NB4 (cell line): ENCODE measurements at regions not wholly inside any gene's neighbourhood (a gene's known extent, or its start where the extent isn't known, plus 50 kb on each side); places are given as distances from the start of the nearest gene placed in this dataset.

Source experiments
- DNase-seq: peaks from one replicate; pipeline ENCODE4 v3.0.0; 2010; ENCODE audit warnings: low read depth
- H3K4me3 ChIP-seq: one replicate; pipeline ENCODE4 v1.5.1; 2011; ENCODE audit warnings: mild to moderate bottlenecking, low read depth, low read length, moderate library complexity
- MYC ChIP-seq: IDR thresholded peaks from 2 replicates; pipeline ENCODE4 v1.6.1; 2011; ENCODE audit warnings: low read depth, low read length
- POLR2A ChIP-seq: IDR thresholded peaks from 2 replicates; pipeline ENCODE4 v1.6.1; 2011; ENCODE audit warnings: mild to moderate bottlenecking; ENCODE audit not compliant: insufficient read length; ENCODE audit errors: extremely low read depth
- TF ChIP-seq, protein P1 (sequence below): IDR thresholded peaks from one replicate; pipeline ENCODE4 v1.5.1; 2012; ENCODE audit warnings: low read depth, low read length
- TF ChIP-seq, protein P2 (sequence below): IDR thresholded peaks from 2 replicates; pipeline ENCODE4 v1.6.1; 2011; ENCODE audit warnings: low read depth, low read length

DNA sequence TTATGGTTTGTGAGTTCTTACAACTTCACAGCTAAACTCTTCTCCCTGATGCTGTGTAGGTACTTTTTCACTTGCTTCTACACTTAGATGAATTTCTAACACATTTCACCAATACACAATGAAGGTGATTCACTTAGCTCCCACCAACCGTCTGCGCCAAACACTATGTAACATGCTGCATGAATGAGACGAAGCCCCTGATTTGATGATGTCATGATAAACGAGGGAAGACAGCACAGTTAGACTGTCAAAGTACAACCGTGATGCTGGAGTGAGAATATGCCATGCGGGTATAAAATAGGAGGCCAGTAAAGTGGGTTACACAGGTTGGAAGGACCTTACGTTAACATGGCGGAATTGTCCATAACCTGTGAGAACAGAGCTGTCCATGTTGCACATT lies 100.8 kb downstream of the KCNA4 start:
- DNase-seq, result no peak
- no peak overlapping the region for H3K4me3 ChIP-seq
- TF ChIP-seq POLR2A, result no peak
- TF ChIP-seq MYC, result no peak
- TF ChIP-seq, protein P1, sequence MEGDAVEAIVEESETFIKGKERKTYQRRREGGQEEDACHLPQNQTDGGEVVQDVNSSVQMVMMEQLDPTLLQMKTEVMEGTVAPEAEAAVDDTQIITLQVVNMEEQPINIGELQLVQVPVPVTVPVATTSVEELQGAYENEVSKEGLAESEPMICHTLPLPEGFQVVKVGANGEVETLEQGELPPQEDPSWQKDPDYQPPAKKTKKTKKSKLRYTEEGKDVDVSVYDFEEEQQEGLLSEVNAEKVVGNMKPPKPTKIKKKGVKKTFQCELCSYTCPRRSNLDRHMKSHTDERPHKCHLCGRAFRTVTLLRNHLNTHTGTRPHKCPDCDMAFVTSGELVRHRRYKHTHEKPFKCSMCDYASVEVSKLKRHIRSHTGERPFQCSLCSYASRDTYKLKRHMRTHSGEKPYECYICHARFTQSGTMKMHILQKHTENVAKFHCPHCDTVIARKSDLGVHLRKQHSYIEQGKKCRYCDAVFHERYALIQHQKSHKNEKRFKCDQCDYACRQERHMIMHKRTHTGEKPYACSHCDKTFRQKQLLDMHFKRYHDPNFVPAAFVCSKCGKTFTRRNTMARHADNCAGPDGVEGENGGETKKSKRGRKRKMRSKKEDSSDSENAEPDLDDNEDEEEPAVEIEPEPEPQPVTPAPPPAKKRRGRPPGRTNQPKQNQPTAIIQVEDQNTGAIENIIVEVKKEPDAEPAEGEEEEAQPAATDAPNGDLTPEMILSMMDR, result no peak
- TF ChIP-seq, protein P2, sequence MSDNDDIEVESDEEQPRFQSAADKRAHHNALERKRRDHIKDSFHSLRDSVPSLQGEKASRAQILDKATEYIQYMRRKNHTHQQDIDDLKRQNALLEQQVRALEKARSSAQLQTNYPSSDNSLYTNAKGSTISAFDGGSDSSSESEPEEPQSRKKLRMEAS, result no peak

DNA sequence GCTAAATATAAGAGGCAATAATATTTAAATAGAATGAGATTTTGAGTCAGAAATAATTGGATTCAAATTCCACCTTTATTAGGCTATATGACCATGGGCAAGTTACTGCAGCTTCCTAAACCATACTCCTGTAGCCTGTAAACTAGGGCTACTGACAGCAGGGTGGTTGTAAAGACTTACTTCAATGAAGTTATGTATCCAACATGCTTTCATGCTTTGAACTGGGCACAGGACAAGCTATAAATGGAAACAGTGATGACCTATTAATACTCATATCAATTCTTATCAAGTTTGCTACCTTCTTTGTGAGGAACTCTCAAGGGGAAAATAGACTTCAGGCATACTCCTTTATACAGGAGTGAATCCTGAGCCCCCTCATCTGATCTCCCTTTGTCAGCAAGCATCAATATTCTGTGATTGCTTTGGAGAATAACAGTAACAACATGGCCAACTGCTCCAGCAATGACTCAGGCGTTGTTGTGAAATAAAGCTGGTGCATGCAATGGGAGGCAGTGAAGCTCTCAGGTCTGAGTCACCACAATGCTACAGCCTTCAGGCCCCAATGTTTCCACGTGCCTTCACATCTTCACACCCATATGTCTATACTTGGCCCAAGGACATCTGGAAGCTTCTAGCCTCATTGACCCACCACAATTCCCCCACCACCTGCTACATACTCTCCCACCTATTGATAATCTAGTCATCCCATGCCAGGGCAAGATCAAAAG lies 102.5 kb downstream of the KCNA4 start:
- peak; percentile 21 for DNase-seq
- H3K4me3 ChIP-seq, result no peak overlapping the region
- no peak for TF ChIP-seq POLR2A
- no peak for TF ChIP-seq MYC
- TF ChIP-seq, protein P1, result no peak
- TF ChIP-seq, protein P2, result no peak

DNA sequence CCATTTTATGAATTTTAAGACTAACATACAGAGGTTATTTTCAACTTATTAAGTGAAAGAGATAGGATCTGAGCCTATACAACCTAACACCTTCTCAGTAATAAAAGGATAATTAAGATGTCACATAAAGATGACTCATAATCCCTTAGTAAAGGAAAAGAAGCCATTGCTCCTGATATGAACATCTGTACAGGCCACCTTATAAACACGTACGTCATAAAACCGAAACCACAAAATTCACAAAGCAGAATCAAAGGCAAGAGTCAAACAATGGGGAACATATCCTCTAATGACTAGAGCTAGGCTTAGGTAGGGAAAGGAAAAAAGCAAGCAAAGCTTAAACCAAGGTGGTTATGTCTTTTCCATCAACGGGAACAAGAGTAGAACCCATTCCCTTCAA lies 103.5 kb downstream of the KCNA4 start:
- no peak for TF ChIP-seq MYC
- TF ChIP-seq, protein P1, result no peak
- no peak for TF ChIP-seq POLR2A
- TF ChIP-seq, protein P2, result no peak
- no peak for DNase-seq
- no peak overlapping the region for H3K4me3 ChIP-seq

DNA sequence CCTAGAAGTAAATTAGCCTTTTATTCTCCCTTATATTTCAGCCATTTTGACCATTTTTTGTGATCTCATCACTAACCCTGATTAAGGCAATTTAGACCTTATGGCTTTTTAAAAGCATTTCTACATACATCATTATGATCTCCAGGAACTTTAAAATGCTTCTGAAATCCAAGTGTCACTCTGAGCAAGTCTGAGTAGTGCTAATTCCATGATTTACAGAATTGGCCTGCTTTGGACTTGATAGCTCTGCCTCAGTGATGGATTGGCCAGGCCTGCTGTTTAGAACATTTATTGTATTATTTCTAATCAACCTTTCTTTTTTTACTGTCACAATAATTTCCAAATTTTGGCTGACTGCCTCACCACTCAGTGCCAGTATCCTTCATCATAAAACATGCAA lies 116.4 kb downstream of the KCNA4 start:
- TF ChIP-seq, protein P1, result no peak
- TF ChIP-seq, protein P2, result no peak
- no peak for DNase-seq
- H3K4me3 ChIP-seq, result no peak overlapping the region

DNA sequence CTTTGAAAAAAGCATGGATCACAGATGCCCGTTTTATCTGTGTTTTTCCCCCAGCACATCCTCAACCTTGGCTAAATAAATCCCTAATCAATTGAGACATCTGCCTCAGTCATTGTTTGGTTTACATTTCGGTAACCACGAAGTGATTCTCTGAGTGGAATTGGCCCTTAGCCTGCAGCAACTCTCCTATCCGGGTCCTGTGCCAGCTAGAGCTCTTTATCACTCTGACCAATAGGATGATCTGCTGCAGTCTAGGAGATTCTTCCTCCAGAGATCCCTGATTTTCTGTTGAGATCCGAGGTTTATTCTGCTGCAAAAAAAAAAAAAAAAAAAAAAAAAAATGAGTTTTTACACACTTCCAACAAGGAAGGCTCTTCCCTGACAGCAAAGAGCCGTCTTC lies 137.3 kb downstream of the KCNA4 start:
- no peak overlapping the region for H3K4me3 ChIP-seq
- no peak for TF ChIP-seq MYC
- TF ChIP-seq POLR2A, result no peak
- TF ChIP-seq, protein P2, result no peak
- TF ChIP-seq, protein P1, result no peak
- DNase-seq, result no peak
